ENCODE measurements at regions not wholly inside any gene's neighbourhood (a gene's known extent, or its start where the extent isn't known, plus 50 kb on each side); places are given as distances from the start of the nearest gene placed in this dataset.

- H3K4me3 ChIP-seq = no peak overlapping the region
- H3K27ac ChIP-seq = no peak overlapping the region
- DNase-seq (ENCODE audit: low spot score) = no peak
- no peaks in the 10 kb centered on the region for H3K4me1 ChIP-seq
- TF ChIP-seq CTCF (IDR thresholded peaks at IDR 0.05) = no peak
- no peaks in the 10 kb centered on the region for H3K36me3 ChIP-seq
- H3K27me3 ChIP-seq = no peaks in the 10 kb centered on the region
- no peaks in the 10 kb centered on the region for H3K9me3 ChIP-seq
Measured at GRCh38 chr22:49197986-49198704, 629.5 kb downstream of the BRD1 start.

GRCh38 chr22:49197505-49197904 lies 630.2 kb downstream of the BRD1 start:
- DNase-seq (ENCODE audit: low spot score) = no peak
- Histone ChIP-seq H3K36me3 (no peaks in the 10 kb centered on the region), H3K27ac (no peak overlapping the region), H3K9me3 (no peaks in the 10 kb centered on the region), H3K4me1 (peaks cover 0 to 6% of the 10 kb centered on the region in 2 donors), H3K4me3 (no peak overlapping the region), H3K27me3 (no peaks in the 10 kb centered on the region)
- TF ChIP-seq CTCF (IDR thresholded peaks at IDR 0.05) = no peak

GRCh38 chr22:49196046-49196511 lies 631.6 kb downstream of the BRD1 start:
- DNase-seq (ENCODE audit: low spot score) = no peak
- Histone ChIP-seq H3K27me3 (no peaks in the 10 kb centered on the region), H3K36me3 (no peaks in the 10 kb centered on the region), H3K27ac (no peak overlapping the region), H3K9me3 (no peaks in the 10 kb centered on the region), H3K4me3 (no peak overlapping the region), H3K4me1 (peaks cover 0 to 13% of the 10 kb centered on the region in 2 donors)
- TF ChIP-seq CTCF (IDR thresholded peaks at IDR 0.05) = no peak

- DNase-seq (ENCODE audit: low spot score) = no peak
- no peaks in the 10 kb centered on the region for H3K36me3 ChIP-seq
- H3K4me1 ChIP-seq = peaks cover 0 to 13% of the 10 kb centered on the region in 2 donors
- TF ChIP-seq CTCF (IDR thresholded peaks at IDR 0.05) = no peak
- no peak overlapping the region for H3K4me3 ChIP-seq
- H3K27me3 ChIP-seq = no peaks in the 10 kb centered on the region
- H3K27ac ChIP-seq = no peak overlapping the region
- no peaks in the 10 kb centered on the region for H3K9me3 ChIP-seq
Measured at GRCh38 chr22:49195636-49196035, 632.0 kb downstream of the BRD1 start.

GRCh38 chr22:49193901-49194465 lies 633.7 kb downstream of the BRD1 start:
- peaks cover 0 to 13% of the 10 kb centered on the region in 2 donors for H3K4me1 ChIP-seq
- no peak for TF ChIP-seq CTCF (IDR thresholded peaks at IDR 0.05)
- H3K36me3 ChIP-seq = no peaks in the 10 kb centered on the region
- DNase-seq (ENCODE audit: low spot score) = no peak
- no peaks in the 10 kb centered on the region for H3K27me3 ChIP-seq
- H3K4me3 ChIP-seq = no peak overlapping the region
- no peaks in the 10 kb centered on the region for H3K9me3 ChIP-seq
- no peak overlapping the region for H3K27ac ChIP-seq

Data from right atrium auricular region (tissue), 2 donors.